GM21528 (cell line): ENCODE measurements at regions not wholly inside any gene's neighbourhood (a gene's known extent, or its start where the extent isn't known, plus 50 kb on each side); places are given as distances from the start of the nearest gene placed in this dataset.

Experiments
- ATAC-seq: cut with Tn5 transposase; IDR thresholded peaks from one replicate; pipeline ENCODE4 v1.9.1; 2021; ENCODE audit warnings: mild to moderate bottlenecking, moderate library complexity; ENCODE audit not compliant: unreplicated experiment, low FRiP score

- ATAC-seq, result no peak
Measured at GRCh38 chr4:64625438-64625837, 216.2 kb upstream of the TECRL start.

- ATAC-seq, result no peak
Measured at GRCh38 chr4:64617800-64618199, 208.6 kb upstream of the TECRL start.

DNA sequence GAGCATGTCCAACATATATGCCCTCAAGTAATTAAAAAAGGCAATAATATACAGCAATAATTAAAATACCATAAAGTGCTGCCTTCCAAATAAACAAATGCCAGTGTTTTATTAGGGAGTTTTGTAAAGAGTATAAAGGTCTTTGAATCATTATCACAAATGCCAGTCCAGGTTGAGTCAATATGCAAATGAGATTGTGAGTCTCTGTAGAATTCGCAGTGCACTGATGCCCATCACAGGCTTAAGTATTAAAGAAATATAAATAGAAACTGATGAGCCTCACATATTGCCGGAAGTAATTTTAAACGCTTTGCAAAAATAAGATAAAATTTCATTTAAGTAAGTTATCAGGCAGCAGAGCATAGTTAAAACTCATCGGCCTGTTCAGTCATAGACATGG is 205.0 kb upstream of the TECRL start:
- no peak for ATAC-seq

- ATAC-seq, result no peak
Measured at GRCh38 chr4:64613046-64613445, 203.8 kb upstream of the TECRL start.

DNA sequence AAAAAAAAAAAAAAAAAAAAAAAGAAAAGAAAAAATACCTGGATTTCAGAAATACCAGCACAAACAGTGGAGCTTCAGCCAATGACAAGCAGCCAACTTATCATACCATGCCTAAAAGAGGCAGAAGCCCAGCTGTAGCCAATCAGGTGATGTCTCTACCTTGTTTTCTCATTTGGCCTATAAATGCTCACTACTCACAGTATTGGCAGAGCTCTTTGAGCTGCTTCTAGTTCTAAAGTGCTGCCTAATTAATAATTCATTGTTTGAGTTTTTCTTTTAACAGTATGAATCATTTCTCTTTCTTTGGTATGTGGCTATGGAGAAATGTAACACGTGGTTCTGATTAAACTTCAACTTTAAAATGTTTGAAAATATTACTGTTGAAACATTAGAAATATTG is 188.8 kb upstream of the TECRL start:
- no peak for ATAC-seq

DNA sequence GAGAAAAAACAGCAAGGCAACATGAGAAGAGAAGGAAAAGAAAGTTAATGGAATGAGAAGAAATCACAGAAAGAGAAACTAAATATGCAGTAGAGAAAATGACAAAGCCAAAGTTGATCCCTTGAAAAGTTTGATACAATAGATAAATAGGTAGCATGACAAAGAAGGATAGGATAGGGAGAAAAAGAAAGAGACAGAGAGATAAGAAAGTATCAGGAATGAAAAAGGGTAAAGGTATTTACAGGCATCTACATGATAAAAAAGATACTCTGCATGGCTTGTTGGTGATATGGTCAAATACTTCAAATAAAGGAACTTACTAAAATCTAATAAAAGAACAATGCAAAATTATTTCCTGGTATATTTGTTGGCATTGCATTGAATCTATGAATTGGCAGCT is 185.5 kb upstream of the TECRL start:
- ATAC-seq, result no peak

GRCh38 chr4:64588507-64588906 is 179.3 kb upstream of the TECRL start:
- ATAC-seq, result no peak

DNA sequence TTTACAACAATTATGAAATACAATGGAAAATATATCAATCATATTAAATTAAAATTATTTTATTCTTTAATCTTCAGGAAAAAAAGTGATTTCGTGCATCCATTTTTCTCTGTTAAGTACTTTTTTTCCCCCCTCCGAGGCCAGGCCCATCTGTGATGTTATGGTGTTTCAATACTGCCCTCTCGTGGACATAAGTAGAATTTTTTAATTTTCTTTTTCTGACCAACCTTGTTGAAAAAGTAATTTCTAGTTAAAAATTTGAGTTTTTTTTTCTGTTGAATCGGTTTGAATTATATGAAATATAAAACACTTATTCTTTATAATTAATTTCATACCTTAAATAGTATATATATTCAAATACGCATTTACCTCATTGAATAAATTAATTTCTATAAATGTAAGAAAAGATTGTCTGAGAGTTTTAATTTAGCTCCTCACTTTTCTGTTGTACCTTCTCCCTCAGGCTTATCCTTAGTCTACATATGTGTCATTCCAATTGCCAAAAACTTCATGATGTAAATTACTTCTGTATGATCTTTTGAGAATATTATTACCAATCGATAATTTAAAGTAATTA is 175.8 kb upstream of the TECRL start:
- ATAC-seq, result no peak

DNA sequence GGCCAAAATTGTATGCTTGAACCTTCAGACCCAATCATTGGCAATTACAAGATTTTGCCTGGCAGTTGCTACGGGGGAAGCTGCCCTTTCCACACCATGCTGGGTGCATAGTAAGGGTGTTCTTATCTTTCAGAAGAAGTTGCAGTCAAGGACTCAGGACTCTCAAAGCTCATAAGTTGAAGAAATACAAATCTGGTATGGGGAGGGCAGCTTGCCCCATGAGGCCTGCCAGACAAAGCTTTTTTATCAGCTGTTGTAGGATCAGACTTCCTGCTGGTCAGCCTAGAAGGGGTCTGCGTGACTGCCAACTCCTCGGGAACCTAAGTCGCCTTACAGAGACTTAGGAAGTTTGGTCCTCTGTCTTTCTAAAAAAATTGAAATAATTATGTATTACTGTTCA is 174.9 kb upstream of the TECRL start:
- ATAC-seq, result no peak

GRCh38 chr4:64582492-64582891 is 173.2 kb upstream of the TECRL start:
- no peak for ATAC-seq

- no peak for ATAC-seq
Measured at GRCh38 chr4:64581422-64581821, 172.2 kb upstream of the TECRL start.

- ATAC-seq, result no peak
Measured at GRCh38 chr4:64564126-64564525, 154.9 kb upstream of the TECRL start.

DNA sequence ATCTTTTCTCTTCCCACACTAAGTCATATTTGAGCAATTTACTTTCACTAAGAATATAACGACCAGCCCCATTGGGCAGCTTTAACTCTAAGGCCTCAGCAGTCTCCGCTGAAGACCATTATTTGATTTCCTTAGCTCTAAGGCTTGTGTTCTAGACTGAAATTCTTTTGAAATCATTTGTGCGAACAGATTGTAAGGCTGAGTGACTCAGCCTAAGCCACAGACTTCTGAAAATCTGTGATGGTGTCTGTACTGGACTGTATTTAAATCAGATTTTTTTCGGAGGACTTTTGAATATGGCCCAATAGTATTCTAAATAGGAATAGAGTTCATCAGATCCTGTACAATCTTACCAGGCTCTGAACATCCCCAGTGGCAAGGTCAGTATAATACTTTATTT is 150.3 kb upstream of the TECRL start:
- ATAC-seq, result no peak

DNA sequence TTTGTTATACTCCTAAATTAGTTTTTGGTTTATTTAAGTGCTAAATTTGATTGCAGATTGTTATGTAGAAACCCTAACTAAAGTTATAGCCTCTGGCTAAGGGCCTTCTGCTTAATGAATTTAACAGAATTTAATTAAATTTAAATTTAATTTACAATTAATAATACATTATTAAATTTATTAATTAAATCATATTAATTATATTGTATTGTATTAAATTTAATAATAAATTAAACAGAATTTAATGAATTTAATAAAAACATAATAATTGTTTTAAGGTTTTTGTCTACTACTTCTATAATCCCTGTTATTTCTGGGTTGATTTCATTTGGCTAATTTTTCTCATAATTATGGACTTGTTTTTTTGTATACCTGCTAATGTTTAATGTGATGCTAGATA is 141.9 kb upstream of the TECRL start:
- no peak for ATAC-seq

DNA sequence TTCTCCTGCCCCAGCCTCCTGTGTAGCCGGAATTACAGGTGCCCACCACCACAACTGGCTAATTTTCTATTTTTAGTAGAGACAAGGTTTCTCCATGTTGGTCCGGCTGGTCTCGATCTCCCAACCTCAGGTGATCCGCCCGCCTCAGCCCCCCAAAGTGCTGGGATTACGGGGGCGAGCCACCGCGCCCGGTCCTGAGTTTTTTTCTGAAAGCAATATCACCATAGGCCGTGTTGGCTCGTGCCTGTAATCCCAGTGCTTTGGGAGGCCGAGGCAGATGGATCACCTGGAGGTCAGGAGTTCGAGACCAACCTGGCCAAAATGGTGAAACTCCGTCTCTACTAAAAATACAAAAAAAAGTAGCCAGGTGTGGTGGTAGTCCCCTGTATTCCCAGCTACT is 136.3 kb upstream of the TECRL start:
- no peak for ATAC-seq

DNA sequence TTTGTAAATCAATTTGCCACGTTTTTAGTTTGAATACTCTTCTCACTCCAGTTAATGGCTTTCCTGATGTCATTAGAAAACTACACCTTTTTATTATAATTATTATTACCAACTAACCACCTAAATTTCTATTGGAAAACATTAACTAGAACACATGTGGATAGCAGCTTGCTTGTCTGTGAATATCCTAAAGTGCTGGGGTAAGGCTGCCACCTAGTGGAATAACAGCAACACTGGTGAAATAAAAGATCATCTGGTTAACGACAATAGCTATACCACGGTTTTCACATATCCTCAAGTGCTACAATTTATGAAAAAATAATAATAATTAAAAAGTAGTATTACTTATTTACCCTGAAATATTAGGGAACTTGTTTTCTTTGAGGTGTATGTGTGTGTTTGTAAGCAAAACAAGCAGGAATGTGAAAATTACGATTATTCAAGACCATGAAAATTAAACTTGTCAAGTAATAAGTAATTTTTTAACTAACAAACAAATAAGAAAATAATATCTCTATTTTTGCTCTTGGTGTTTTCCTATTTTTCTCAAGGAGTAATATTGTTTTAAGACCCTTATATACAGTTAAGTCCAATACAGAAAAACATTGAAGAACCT is 130.1 kb upstream of the TECRL start:
- ATAC-seq, result peak; percentile 95

DNA sequence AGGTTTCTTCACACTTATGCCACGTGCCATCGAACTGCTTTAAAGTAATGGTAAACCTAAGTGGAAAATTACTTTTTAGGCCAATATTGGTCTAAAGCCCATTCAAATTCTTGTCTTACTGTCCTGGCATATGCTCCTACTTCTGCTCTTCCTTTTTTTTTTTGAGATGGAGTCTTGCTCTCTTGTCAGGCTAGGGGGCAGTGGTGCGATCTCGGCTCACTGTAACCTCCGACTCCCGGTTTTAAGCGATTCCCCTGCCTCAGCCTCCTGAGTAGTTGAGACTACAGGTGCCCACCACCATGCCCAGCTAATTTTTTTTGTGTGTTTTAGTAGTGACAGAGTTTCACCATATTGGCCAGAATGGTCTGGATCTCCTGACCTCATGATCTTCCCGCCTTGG is 129.0 kb upstream of the TECRL start:
- no peak for ATAC-seq

GRCh38 chr4:64533637-64534036 is 124.4 kb upstream of the TECRL start:
- no peak for ATAC-seq

DNA sequence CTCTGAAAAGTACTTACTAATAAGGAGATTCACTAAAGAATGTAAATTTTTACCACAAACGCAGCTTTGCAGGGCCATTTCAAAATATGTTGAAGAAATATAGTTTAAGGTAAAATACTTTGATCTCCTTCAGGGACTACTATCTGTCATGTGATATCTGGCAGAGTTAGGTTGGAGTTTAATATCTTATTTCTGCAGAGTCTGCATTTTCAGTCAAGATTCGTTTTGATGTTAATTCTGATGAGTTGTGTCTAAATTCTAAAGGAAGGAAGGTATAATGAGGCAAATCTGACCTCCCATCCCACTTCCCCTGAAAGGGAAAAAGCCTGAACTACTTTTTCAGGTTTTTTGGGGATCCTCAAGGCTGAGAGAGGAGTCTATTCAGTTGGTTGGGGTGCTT is 123.9 kb upstream of the TECRL start:
- no peak for ATAC-seq

DNA sequence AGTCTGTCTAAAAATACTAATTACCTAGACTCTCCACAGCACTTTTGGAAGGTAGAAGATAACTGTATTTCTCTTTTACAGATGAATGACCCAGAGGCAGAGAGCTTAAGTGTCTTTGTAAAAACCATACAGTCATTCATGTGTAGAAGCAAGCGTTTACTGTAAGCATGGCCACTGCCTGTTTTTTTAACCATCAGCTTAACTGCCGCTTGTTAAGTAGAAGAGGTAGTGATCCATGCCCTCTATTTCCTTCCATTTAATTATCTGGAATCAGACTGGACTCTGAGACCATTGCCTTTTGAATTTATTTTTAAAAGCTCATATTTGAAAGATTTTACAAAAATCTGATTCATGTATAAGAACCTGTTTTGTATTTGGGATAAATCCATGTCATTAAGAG is 111.2 kb upstream of the TECRL start:
- no peak for ATAC-seq

DNA sequence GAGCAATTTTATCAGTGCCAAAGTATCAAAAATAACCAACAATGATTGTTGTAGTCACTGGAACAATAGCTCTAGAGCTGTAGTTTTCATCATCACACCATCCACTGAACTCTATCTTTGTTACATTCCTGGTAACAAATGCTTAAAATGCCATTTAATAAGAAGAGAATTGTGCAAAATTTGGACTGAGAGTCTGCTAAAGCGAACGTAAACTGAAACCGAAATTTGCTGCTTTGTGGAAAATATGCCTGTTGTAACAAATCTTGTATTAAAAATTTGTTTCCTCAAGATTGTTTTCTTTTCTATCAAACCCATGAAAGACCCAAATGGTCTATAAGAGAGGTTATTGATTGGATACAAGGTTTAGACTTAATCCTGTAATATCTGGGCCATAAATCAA is 109.3 kb upstream of the TECRL start:
- ATAC-seq, result no peak

DNA sequence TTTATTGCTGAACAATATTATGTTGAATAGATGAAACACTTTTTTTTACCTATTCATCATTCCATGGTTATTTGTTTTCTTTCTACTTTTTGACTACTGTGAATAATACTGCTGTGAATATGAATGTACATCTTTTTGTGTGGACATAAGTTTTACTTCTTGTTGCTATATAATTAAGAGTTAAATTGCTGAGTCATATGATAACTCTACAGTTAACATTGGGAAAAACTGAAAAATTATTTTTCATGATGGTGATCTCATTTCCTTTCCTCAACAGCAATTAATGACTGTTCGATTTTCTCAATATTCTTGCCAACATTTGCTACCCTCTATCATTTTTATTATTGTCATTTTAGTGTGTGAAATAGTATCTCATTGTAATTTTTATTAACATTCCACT is 106.9 kb upstream of the TECRL start:
- ATAC-seq, result no peak

GRCh38 chr4:64508089-64508488 is 98.8 kb upstream of the TECRL start:
- ATAC-seq, result no peak
